CD4-positive, alpha-beta T cell (primary cell): ENCODE measurements at regions not wholly inside any gene's neighbourhood (a gene's known extent, or its start where the extent isn't known, plus 50 kb on each side); places are given as distances from the start of the nearest gene placed in this dataset.

Experiments
- ATAC-seq: fragments of 200-7000 bp; cut with Tn5 transposase; one replicate; pipeline ENCODE4 v1.10.0; 2022; ENCODE audit warnings: mild to moderate bottlenecking; ENCODE audit not compliant: poor library complexity
- CTCF ChIA-PET: fragments of 350-600 bp; sonication (Branson Sonifier 250); formaldehyde crosslinking; loops from one replicate; lab custom pipeline; 2021; ENCODE audit warnings: antibody characterized with exemption, inconsistent platforms; lab: Charles Lee
- POLR2A ChIA-PET: fragments of 350-600 bp; sonication (Branson Sonifier 250); formaldehyde crosslinking; loops from one replicate; lab custom pipeline; 2021; ENCODE audit warnings: antibody characterized with exemption, inconsistent platforms; lab: Charles Lee
- DNase-seq, 14 experiments: peaks; one replicate each; pipeline ENCODE4 v3.0.0-alpha.2; 2013 to 2020; ENCODE audit warnings: mixed read lengths in 2 of 14
- H3K27ac ChIP-seq, 2 donors: one replicate each; pipeline versions ENCODE4 v1.5.1 to v1.7.0; 2013; ENCODE audit warnings: low read length in 2 of 2, low read depth in 1 of 2, mild to moderate bottlenecking in 1 of 2
- H3K27me3 ChIP-seq, 2 experiments: 1 replicate in 1 of 2; 2 replicates in 1 of 2; pipeline versions ENCODE4 v1.6.1 to v1.7.0; 2013; ENCODE audit warnings: low read length in 2 of 2, control low read depth in 1 of 2, mild to moderate bottlenecking in 1 of 2, moderate library complexity in 1 of 2; ENCODE audit not compliant: insufficient read depth in 2 of 2, control insufficient read depth in 1 of 2
- H3K36me3 ChIP-seq: one replicate; pipeline ENCODE4 v1.6.1; 2013; ENCODE audit warnings: low read length, control low read depth; ENCODE audit not compliant: insufficient read depth
- H3K4me1 ChIP-seq: one replicate; pipeline ENCODE4 v1.6.1; 2013; ENCODE audit warnings: low read length, control low read depth; ENCODE audit not compliant: insufficient read depth
- H3K4me3 ChIP-seq: one replicate; pipeline ENCODE4 v1.5.1; 2013; ENCODE audit warnings: mild to moderate bottlenecking, low read length, moderate library complexity
- H3K9me3 ChIP-seq, 2 experiments: 1 replicate in 1 of 2; 2 replicates in 1 of 2; pipeline versions ENCODE4 v1.6.1 to v1.7.0; 2013; ENCODE audit warnings: low read length in 2 of 2, mild to moderate bottlenecking in 2 of 2, control low read depth in 1 of 2, moderate library complexity in 1 of 2; ENCODE audit not compliant: control insufficient read depth in 1 of 2, insufficient read depth in 1 of 2
- H3K27ac Mint-ChIP-seq: one replicate; pipeline ENCODE4 v1.8.0; 2020; ENCODE audit warnings: mixed read lengths
- H3K27me3 Mint-ChIP-seq: one replicate; pipeline ENCODE4 v1.8.0; 2021; ENCODE audit warnings: mixed read lengths
- H3K36me3 Mint-ChIP-seq: one replicate; pipeline ENCODE4 v1.8.0; 2021; ENCODE audit warnings: low read depth, mixed read lengths
- H3K4me1 Mint-ChIP-seq: one replicate; pipeline ENCODE4 v1.8.0; 2021; ENCODE audit warnings: low read depth, mixed read lengths
- H3K4me3 Mint-ChIP-seq: one replicate; pipeline ENCODE4 v1.8.0; 2020; ENCODE audit warnings: mild to moderate bottlenecking, mixed read lengths
- H3K9me3 Mint-ChIP-seq: one replicate; pipeline ENCODE4 v1.8.0; 2020; ENCODE audit warnings: mixed read lengths
- CTCF ChIP-seq: fragments of 200-600 bp; IDR thresholded peaks from one replicate; pipeline ENCODE4 v1.8.0; 2022; ENCODE audit warnings: antibody characterized with exemption, mild to moderate bottlenecking
- intact Hi-C, 2 experiments: fragments of 100-400 bp; cut with DNase I in 1 of 2; cut with micrococcal nuclease in 1 of 2; formaldehyde crosslinking; loops; one replicate each; pipeline versions ENCODE4 v1.15.1 to v1.9.0; 2023 to 2025; cut with DNase I, micrococcal nuclease

DNA sequence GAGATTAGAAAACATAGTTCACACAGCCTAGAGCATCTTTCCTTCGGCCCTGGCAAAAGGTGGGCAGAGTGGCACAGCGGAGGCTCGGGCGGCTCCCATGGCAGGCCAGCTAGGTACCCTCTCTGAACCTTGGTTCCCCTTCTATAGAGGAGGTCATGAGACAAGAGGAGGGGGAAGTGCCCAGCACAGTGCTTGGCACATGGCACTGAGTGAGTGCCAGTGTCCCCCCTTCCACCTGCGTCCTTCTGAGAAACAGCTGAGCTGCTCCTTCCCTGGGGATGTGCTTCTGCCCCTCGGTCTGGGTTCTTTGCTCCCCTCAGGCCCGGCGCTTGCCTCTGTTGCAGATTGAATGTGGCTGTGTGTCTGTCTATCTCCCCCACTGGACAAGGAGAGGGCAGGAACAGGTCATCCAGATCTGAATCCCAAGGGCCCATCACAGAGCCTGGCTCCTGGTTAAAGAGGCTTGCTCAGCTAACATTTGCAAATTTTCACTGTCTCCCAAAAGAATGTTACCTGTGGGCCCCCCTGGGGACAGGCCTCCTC is 165.6 kb downstream of the USP12 start:
- Histone ChIP-seq H3K27ac (no peak overlapping the region), H3K4me1 (peaks cover 3% of the 10 kb centered on the region), H3K36me3 (no peaks in the 10 kb centered on the region), H3K4me3 (no peak overlapping the region), H3K27me3 (peaks cover 22 to 26% of the 10 kb centered on the region in 2 experiments), H3K9me3 (peaks cover 0 to 7% of the 10 kb centered on the region in 2 experiments)
- H3K4me1 Mint-ChIP-seq = no peaks in the 10 kb centered on the region
- CTCF ChIA-PET = no interaction called here
- H3K9me3 Mint-ChIP-seq = no peaks in the 10 kb centered on the region
- peaks cover 68% of the 10 kb centered on the region for H3K27me3 Mint-ChIP-seq
- POLR2A ChIA-PET = interaction anchor here (0.5 to 1.3 kb wide), 2 partner anchors 9 to 275 kb away, joined by 3 read pairs; no protein-coding TSS in a partner anchor
- ATAC-seq (no peak), DNase-seq (no peak)
- intact Hi-C loops = no loop called here
- no peak overlapping the region for H3K27ac Mint-ChIP-seq
- TF ChIP-seq CTCF = no peak
- H3K4me3 Mint-ChIP-seq = no peak overlapping the region
- no peaks in the 10 kb centered on the region for H3K36me3 Mint-ChIP-seq

DNA sequence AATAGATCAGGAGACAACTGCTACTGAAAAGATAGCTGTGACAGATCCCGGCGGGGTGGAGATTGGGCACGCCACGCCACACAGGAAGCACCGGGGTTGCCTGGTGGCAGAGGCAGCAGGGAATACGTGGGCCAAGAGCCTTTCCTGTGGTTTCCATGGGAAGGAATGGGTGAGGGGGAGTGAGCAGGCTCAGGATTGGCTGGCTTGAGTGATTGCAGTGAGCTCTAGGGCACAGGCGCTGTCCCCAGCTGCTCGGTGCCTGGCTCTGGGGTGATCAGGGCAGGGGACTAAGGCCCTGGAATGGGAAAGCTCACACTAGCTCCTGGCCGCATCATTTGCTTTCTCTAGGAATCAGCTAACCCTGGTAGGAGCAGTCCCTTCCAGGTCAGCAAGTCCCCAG is 166.1 kb downstream of the USP12 start:
- no peak for DNase-seq
- Mint-ChIP-seq H3K9me3 (no peaks in the 10 kb centered on the region), H3K4me1 (no peaks in the 10 kb centered on the region), H3K27ac (no peak overlapping the region), H3K27me3 (peaks cover 71% of the 10 kb centered on the region), H3K36me3 (no peaks in the 10 kb centered on the region), H3K4me3 (no peak overlapping the region)
- Histone ChIP-seq H3K9me3 (peaks cover 0 to 7% of the 10 kb centered on the region in 2 experiments), H3K27me3 (peaks cover 22 to 29% of the 10 kb centered on the region in 2 experiments), H3K27ac (no peak overlapping the region), H3K4me3 (no peak overlapping the region), H3K4me1 (peaks cover 3% of the 10 kb centered on the region), H3K36me3 (no peaks in the 10 kb centered on the region)
- CTCF ChIA-PET = no interaction called here
- ATAC-seq = no peak
- intact Hi-C loops = no loop called here
- no peak for TF ChIP-seq CTCF
- POLR2A ChIA-PET = interaction anchor here (0.5 to 1.3 kb wide), 3 partner anchors 8 to 439 kb away, joined by 3 to 4 read pairs (median 3); no protein-coding TSS in a partner anchor

GRCh38 chr13:27004866-27005265 is 166.7 kb downstream of the USP12 start:
- peaks cover 3% of the 10 kb centered on the region for H3K4me1 ChIP-seq
- Mint-ChIP-seq H3K27me3 (peaks cover 73% of the 10 kb centered on the region), H3K4me3 (no peak overlapping the region), H3K27ac (no peak overlapping the region), H3K4me1 (no peaks in the 10 kb centered on the region), H3K9me3 (no peaks in the 10 kb centered on the region), H3K36me3 (no peaks in the 10 kb centered on the region)
- CTCF ChIA-PET = no interaction called here
- POLR2A ChIA-PET = no interaction called here
- TF ChIP-seq CTCF = no peak
- H3K36me3 ChIP-seq = no peaks in the 10 kb centered on the region
- H3K27me3 ChIP-seq = peaks cover 22 to 30% of the 10 kb centered on the region in 2 experiments
- ATAC-seq (no peak), DNase-seq (no peak)
- H3K4me3 ChIP-seq = no peak overlapping the region
- intact Hi-C loops = no loop called here
- H3K27ac ChIP-seq = no peak overlapping the region
- H3K9me3 ChIP-seq = peaks cover 0 to 7% of the 10 kb centered on the region in 2 experiments
